Upper lobe of right lung (tissue), 1 donor: ENCODE measurements at regions not wholly inside any gene's neighbourhood (a gene's known extent, or its start where the extent isn't known, plus 50 kb on each side); places are given as distances from the start of the nearest gene placed in this dataset.
A peak's percentile ranks its signal among the peaks of the same experiment; 100 is the strongest.

Source experiments
- ATAC-seq: fragments of 200-7000 bp; cut with Tn5 transposase; one replicate; pipeline ENCODE4 v1.9.1; 2020; ENCODE audit warnings: mild to moderate bottlenecking, moderate library complexity
- DNase-seq: peaks from one replicate; pipeline ENCODE4 v3.0.0-alpha.2; 2020
- H3K27ac ChIP-seq: fragments of 200-600 bp; one replicate; pipeline ENCODE4 v1.8.0; 2022
- H3K27me3 ChIP-seq: fragments of 200-600 bp; one replicate; pipeline ENCODE4 v1.8.0; 2022; ENCODE audit warnings: mild to moderate bottlenecking
- H3K36me3 ChIP-seq: fragments of 200-600 bp; one replicate; pipeline ENCODE4 v1.8.0; 2022
- H3K4me1 ChIP-seq: fragments of 200-600 bp; one replicate; pipeline ENCODE4 v1.8.0; 2022
- H3K4me3 ChIP-seq: fragments of 200-600 bp; one replicate; pipeline ENCODE4 v1.8.0; 2022; ENCODE audit warnings: mild to moderate bottlenecking
- H3K9me3 ChIP-seq: fragments of 200-600 bp; one replicate; pipeline ENCODE4 v1.8.0; 2022
- intact Hi-C: fragments of 100-400 bp; cut with DNase I; formaldehyde crosslinking; loops from one replicate; pipeline ENCODE4 v1.11.0; 2022
- TF ChIP-seq, protein P1 (sequence below): fragments of 200-600 bp; IDR thresholded peaks from one replicate; pipeline ENCODE4 v1.8.0; 2022; ENCODE audit warnings: antibody characterized with exemption
- donor health status: DM: no; HTN: yes; CAD: no; lungs with severe emphysema.

DNA sequence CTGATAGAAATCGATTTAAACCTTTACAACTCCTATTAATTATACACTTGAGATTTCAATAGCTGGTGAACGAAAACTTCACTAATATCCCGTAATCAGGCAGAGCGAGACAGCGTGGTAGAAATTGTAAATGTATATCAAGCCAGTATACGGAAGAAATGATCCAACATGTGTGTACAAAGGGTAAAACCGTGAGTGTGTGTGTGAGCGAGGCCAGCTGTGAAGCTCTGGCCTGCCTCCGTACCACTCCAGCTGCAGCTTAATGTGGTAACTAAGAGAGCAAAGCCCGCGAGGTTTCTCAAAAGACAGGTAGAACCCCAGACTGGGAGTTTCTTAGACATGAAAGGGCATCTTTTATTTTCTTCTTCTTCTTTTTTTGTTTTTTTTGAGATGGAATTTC, 52.3 kb upstream of the ZNF516 start:
- ATAC-seq: no peak
- Histone ChIP-seq H3K4me3 (no peak overlapping the region), H3K36me3 (no peaks in the 10 kb centered on the region), H3K4me1 (peaks cover 7% of the 10 kb centered on the region), H3K27ac (no peak overlapping the region), H3K27me3 (no peaks in the 10 kb centered on the region), H3K9me3 (no peaks in the 10 kb centered on the region)
- TF ChIP-seq, protein P1, sequence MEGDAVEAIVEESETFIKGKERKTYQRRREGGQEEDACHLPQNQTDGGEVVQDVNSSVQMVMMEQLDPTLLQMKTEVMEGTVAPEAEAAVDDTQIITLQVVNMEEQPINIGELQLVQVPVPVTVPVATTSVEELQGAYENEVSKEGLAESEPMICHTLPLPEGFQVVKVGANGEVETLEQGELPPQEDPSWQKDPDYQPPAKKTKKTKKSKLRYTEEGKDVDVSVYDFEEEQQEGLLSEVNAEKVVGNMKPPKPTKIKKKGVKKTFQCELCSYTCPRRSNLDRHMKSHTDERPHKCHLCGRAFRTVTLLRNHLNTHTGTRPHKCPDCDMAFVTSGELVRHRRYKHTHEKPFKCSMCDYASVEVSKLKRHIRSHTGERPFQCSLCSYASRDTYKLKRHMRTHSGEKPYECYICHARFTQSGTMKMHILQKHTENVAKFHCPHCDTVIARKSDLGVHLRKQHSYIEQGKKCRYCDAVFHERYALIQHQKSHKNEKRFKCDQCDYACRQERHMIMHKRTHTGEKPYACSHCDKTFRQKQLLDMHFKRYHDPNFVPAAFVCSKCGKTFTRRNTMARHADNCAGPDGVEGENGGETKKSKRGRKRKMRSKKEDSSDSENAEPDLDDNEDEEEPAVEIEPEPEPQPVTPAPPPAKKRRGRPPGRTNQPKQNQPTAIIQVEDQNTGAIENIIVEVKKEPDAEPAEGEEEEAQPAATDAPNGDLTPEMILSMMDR: no peak
- DNase-seq: peak; percentile 30
- intact Hi-C loops: no loop called here

GRCh38 chr18:76546436-76546835, 51.4 kb upstream of the ZNF516 start:
- Histone ChIP-seq H3K4me1 (peaks cover 7% of the 10 kb centered on the region), H3K36me3 (no peaks in the 10 kb centered on the region), H3K4me3 (no peak overlapping the region), H3K27ac (no peak overlapping the region), H3K9me3 (no peaks in the 10 kb centered on the region), H3K27me3 (no peaks in the 10 kb centered on the region)
- intact Hi-C loops: no loop called here
- no peak for ATAC-seq
- DNase-seq: no peak
- TF ChIP-seq, protein P1: no peak

DNA sequence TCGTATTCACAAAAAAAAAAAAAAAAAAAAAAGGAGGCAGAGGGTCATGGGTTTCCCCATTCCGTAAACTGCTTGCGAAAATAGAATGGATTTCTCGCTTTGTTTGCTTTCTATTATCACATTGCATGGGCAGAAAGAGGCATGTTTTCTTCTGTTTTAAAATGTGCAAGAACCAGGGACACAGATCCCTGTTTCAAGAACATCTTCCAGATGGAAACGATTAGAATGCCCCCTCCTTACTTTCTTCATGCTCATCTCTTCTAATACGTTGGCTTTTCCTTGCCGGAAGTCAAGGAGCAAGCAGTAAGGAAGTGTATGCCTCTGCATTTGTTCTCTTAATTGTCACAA, 51.0 kb upstream of the ZNF516 start:
- ATAC-seq (no peak), DNase-seq (no peak)
- intact Hi-C loops: no loop called here
- Histone ChIP-seq H3K4me3 (no peak overlapping the region), H3K36me3 (no peaks in the 10 kb centered on the region), H3K27me3 (no peaks in the 10 kb centered on the region), H3K4me1 (peaks cover 7% of the 10 kb centered on the region), H3K27ac (no peak overlapping the region), H3K9me3 (no peaks in the 10 kb centered on the region)
- TF ChIP-seq, protein P1: no peak

DNA sequence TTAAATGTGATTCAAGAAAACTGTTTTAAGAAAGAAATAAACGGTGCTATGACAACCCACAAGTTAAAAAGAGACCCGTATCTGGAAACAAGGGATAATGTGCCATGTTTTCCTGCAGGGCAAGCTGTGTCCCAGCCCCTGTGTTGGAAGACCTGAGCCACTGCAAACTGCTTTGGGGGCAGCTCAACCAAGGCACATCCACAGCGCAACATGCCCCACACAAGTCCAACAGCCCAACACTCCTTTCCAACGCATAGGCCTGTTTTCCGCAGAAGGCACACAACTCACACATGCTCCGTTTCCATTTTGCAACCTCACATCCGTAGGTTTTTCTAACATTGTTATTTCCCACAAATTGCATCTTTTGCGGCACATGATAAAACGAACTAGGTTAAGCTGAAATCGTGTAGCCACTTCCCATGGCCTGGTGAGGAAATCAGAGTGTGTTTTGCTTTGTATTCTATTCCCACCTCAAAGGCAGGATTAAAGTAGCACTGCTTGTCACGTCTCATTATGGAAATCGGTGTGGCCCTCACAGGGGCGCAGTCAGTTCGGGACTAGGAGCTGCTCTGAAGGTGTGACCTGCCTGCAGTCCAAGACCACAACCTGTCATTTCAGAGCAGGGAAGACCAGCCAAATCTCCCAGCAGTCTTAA, 50.5 kb upstream of the ZNF516 start:
- Histone ChIP-seq H3K27me3 (no peaks in the 10 kb centered on the region), H3K9me3 (no peaks in the 10 kb centered on the region), H3K27ac (peak overlapping the region; percentile 17), H3K4me3 (no peak overlapping the region), H3K4me1 (peaks cover 7% of the 10 kb centered on the region), H3K36me3 (no peaks in the 10 kb centered on the region)
- TF ChIP-seq, protein P1: no peak
- peak; percentile 46 for ATAC-seq
- intact Hi-C loops: no loop called here
- DNase-seq: peak; percentile 40

DNA sequence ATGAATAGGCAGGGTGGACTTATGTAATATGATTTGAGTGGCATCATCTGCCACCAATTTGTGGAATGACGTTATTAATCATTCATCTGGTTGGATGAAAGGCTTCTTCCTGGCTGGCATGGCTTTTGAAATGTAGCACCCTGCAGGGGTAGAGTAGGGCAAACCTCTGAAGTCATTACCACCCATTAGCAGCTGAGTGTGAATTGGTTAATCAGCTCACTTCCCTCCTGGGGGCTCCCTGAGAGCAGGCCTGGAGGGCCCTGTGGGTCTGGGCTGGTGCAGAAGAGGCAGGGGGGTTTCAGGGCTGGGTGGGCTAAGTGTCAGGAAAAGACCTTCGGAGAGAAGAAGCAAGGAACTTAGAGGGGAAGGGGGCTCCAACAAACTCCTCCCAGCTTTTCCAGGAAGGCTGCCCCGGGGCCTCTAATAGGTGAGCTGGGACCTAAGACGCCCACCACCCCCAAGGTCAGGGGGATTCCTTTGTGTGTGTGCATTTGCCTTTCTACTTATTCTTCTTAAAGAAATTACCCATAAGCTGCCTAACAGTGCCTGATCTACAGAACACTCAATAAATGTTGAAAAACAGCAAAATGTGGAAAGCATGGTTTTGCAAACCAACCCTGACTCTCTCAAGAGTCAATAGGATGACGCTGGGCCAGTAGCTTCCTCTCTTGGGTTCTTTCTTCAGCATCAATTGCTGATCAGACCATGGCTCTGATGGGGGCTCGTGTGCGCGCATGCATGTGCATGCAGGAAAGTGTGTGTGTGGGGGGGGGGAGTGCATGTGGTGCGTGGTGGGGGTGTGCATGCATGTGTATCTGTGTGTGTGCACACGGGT, 49.7 kb upstream of the ZNF516 start:
- Histone ChIP-seq H3K4me3 (no peak overlapping the region), H3K27ac (no peak overlapping the region), H3K9me3 (no peaks in the 10 kb centered on the region), H3K36me3 (no peaks in the 10 kb centered on the region), H3K27me3 (no peaks in the 10 kb centered on the region), H3K4me1 (peaks cover 7% of the 10 kb centered on the region)
- TF ChIP-seq, protein P1: no peak
- ATAC-seq (peak; percentile 22), DNase-seq (peak; percentile 33)
- intact Hi-C loops: no loop called here
